Right lobe of liver (tissue), 6 donors: ENCODE measurements at regions not wholly inside any gene's neighbourhood (a gene's known extent, or its start where the extent isn't known, plus 50 kb on each side); places are given as distances from the start of the nearest gene placed in this dataset.
A peak's percentile ranks its signal among the peaks of the same experiment; 100 is the strongest.

Experiments
- ATAC-seq, 4 donors: fragments of 200-7000 bp; cut with Tn5 transposase; one replicate each; pipeline ENCODE4 v1.9.1; 2020; ENCODE audit warnings: mild to moderate bottlenecking in 4 of 4, moderate library complexity in 4 of 4
- DNase-seq, 3 donors: peaks; one replicate each; pipeline ENCODE4 v3.0.0-alpha.2; 2020
- H3K27ac ChIP-seq, 3 donors: fragments of 200-600 bp; one replicate each; pipeline ENCODE4 v1.8.0; 2022
- H3K27me3 ChIP-seq, 2 donors: fragments of 200-600 bp; one replicate each; pipeline ENCODE4 v1.8.0; 2022
- H3K36me3 ChIP-seq, 4 donors: fragments of 200-600 bp; sonication (generic) in 1 of 4; one replicate each; pipeline versions ENCODE4 v1.5.1 to v1.8.0; 2017 to 2022; ENCODE audit warnings: control low read depth in 1 of 4
- H3K4me1 ChIP-seq, 4 donors: fragments of 200-600 bp; sonication (generic) in 1 of 4; one replicate each; pipeline versions ENCODE4 v1.5.1 to v1.8.0; 2017 to 2022; ENCODE audit warnings: control low read depth in 1 of 4
- H3K4me3 ChIP-seq, 3 donors: fragments of 200-600 bp; one replicate each; pipeline ENCODE4 v1.8.0; 2022
- H3K9me3 ChIP-seq, 4 donors: fragments of 200-600 bp; sonication (generic) in 1 of 4; one replicate each; pipeline versions ENCODE4 v1.5.1 to v1.8.0; 2017 to 2022; ENCODE audit warnings: control low read depth in 1 of 4
- POLR2A ChIP-seq: fragments of 450-650 bp; IDR thresholded peaks from one replicate; pipeline ENCODE4 v1.6.1; 2017; ENCODE audit warnings: antibody characterized with exemption, mild to moderate bottlenecking
- WGBS: methylation state at CpG from one replicate; pipeline ENCODE4 v1.1.6; 2018; ENCODE audit warnings: low coverage, low lambda C conversion rate; ENCODE audit not compliant: insufficient coverage; ENCODE audit errors: missing lambda C conversion rate; 5-methylcytosine and 5-hydroxymethylcytosine counted together
- intact Hi-C, 2 donors: fragments of 100-400 bp; cut with DNase I; formaldehyde crosslinking; loops; one replicate each; pipeline versions ENCODE4 v1.11.2 to v1.14.1; 2022
- TF ChIP-seq, protein P1 (sequence below), 4 donors: fragments of 200-600 bp in 3 of 4; fragments of 450-650 bp in 1 of 4; IDR thresholded peaks; one replicate each; pipeline versions ENCODE4 v1.5.1 to v1.8.0; 2016 to 2022; ENCODE audit warnings: antibody characterized with exemption in 4 of 4, mild to moderate bottlenecking in 2 of 4
- donor health status: DM: no; HTN: yes; CAD: no.
- donor health status: DM: no; HTN: no; CAD: no.
- donor health status: DM: no; HTN: no; CAD: no.
- donor health status: DM: no; HTN: yes; CAD: no.
- donor health status: DM: no; HTN: yes; CAD: no.

- H3K27me3 ChIP-seq: no peaks in the 10 kb centered on the region
- H3K4me1 ChIP-seq: no peaks in the 10 kb centered on the region
- intact Hi-C loops: no loop called here
- no peak overlapping the region for H3K27ac ChIP-seq
- no peaks in the 10 kb centered on the region for H3K9me3 ChIP-seq
- no peak overlapping the region for H3K4me3 ChIP-seq
- DNase-seq (no peak), ATAC-seq (no peak)
- TF ChIP-seq, protein P1, sequence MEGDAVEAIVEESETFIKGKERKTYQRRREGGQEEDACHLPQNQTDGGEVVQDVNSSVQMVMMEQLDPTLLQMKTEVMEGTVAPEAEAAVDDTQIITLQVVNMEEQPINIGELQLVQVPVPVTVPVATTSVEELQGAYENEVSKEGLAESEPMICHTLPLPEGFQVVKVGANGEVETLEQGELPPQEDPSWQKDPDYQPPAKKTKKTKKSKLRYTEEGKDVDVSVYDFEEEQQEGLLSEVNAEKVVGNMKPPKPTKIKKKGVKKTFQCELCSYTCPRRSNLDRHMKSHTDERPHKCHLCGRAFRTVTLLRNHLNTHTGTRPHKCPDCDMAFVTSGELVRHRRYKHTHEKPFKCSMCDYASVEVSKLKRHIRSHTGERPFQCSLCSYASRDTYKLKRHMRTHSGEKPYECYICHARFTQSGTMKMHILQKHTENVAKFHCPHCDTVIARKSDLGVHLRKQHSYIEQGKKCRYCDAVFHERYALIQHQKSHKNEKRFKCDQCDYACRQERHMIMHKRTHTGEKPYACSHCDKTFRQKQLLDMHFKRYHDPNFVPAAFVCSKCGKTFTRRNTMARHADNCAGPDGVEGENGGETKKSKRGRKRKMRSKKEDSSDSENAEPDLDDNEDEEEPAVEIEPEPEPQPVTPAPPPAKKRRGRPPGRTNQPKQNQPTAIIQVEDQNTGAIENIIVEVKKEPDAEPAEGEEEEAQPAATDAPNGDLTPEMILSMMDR (IDR thresholded peaks at IDR 0.05): no peak
- TF ChIP-seq POLR2A: no peak
- no peaks in the 10 kb centered on the region for H3K36me3 ChIP-seq
Observed at GRCh38 chr9:118009614-118010013, 305.4 kb downstream of the TLR4 start.

DNA sequence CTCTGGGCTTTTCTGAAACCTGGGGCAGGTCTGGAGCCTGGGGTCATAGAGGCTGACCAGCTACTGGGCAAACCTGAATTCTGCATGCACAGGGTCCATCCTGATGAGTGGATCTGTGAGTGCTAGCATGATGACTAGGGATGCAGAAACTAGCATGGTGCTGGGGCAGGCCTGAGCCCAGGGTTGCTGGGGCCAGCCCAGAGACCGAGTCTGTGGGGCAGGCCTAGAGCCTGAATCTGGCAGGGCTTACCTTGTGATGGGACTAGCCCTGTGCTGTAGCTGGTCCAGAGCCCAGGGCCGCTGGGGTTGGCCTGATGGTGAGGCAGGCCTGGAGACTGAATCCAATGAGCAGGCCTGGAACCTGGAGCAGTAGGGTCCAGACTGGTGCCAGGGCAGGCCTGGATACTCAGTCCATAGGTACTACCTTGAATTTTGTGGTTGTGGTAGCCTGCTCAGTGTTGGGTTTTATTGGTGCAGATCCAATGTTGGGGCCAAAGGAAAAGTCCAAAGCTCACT is 313.5 kb downstream of the TLR4 start:
- DNase-seq (no peak), ATAC-seq (peak in 1 of 4 donors; percentile 25)
- Histone ChIP-seq H3K36me3 (no peaks in the 10 kb centered on the region), H3K27ac (no peak overlapping the region), H3K4me1 (no peaks in the 10 kb centered on the region), H3K9me3 (no peaks in the 10 kb centered on the region), H3K4me3 (no peak overlapping the region), H3K27me3 (no peaks in the 10 kb centered on the region)
- TF ChIP-seq POLR2A: no peak
- TF ChIP-seq, protein P1 (IDR thresholded peaks at IDR 0.05): no peak
- intact Hi-C loops: no loop called here
- no CpG with 5 or more reads among the region's 2 CpGs for WGBS

- intact Hi-C loops: no loop called here
Observed at GRCh38 chr9:118023644-118024043, 319.4 kb downstream of the TLR4 start.

GRCh38 chr9:118028225-118028624 is 324.0 kb downstream of the TLR4 start:
- no peak for TF ChIP-seq POLR2A
- TF ChIP-seq, protein P1 (IDR thresholded peaks at IDR 0.05): no peak
- intact Hi-C loops: no loop called here
- 83% methylated on average over 2 of the region's 2 CpGs for WGBS

More at GRCh38 chr9:118023644-118024043, 319.4 kb downstream of the TLR4 start:
- H3K4me3 ChIP-seq: no peak overlapping the region
- no peaks in the 10 kb centered on the region for H3K9me3 ChIP-seq
- WGBS: 17% methylated on average over 2 of the region's 2 CpGs
- no peaks in the 10 kb centered on the region for H3K4me1 ChIP-seq
- no peaks in the 10 kb centered on the region for H3K27me3 ChIP-seq
- no peak overlapping the region for H3K27ac ChIP-seq
- TF ChIP-seq, protein P1 (IDR thresholded peaks at IDR 0.05): no peak
- no peak for TF ChIP-seq POLR2A
- ATAC-seq (no peak), DNase-seq (no peak)
- H3K36me3 ChIP-seq: no peaks in the 10 kb centered on the region

DNA sequence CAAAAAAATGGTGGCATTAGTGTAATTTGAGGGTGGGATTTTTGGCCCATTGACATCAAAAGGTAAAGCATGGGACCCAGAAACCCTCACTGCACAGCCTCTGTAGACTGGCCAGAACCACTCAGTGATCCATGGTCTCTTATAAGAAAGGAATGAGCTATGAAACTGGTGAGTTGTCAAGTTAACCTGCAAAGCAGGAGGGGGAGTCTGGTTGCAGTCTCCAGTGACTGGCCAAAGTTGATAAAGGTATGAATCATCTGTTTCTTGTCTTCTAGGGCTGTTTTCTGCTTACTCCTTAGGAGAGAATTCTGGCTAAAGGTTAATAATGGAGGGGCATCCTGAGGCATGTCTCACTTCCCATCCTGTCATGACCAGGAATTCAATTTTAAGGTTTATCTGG is 325.2 kb downstream of the TLR4 start:
- intact Hi-C loops: no loop called here
- DNase-seq (no peak), ATAC-seq (no peak)
- no peaks in the 10 kb centered on the region for H3K36me3 ChIP-seq
- no peaks in the 10 kb centered on the region for H3K9me3 ChIP-seq
- no peak overlapping the region for H3K27ac ChIP-seq
- no peak overlapping the region for H3K4me3 ChIP-seq
- H3K4me1 ChIP-seq: no peaks in the 10 kb centered on the region
- TF ChIP-seq, protein P1 (IDR thresholded peaks at IDR 0.05): no peak
- no peak for TF ChIP-seq POLR2A
- H3K27me3 ChIP-seq: no peaks in the 10 kb centered on the region

More at GRCh38 chr9:118028225-118028624, 324.0 kb downstream of the TLR4 start:
- Histone ChIP-seq H3K27me3 (no peaks in the 10 kb centered on the region), H3K4me3 (no peak overlapping the region), H3K9me3 (no peaks in the 10 kb centered on the region), H3K4me1 (no peaks in the 10 kb centered on the region), H3K27ac (no peak overlapping the region), H3K36me3 (no peaks in the 10 kb centered on the region)
- DNase-seq: no peak
- no peak for ATAC-seq
